ENCODE measurements at regions not wholly inside any gene's neighbourhood (a gene's known extent, or its start where the extent isn't known, plus 50 kb on each side); places are given as distances from the start of the nearest gene placed in this dataset.
"Not testable (repeated sequence)": the region's sequence is repeated elsewhere in the genome, so short reads cannot be mapped to it uniquely, and the experiment has no call there.

GRCh38 chr6:170144571-170145271 lies 146.2 kb downstream of the DLL1 start:
- 56 to 68% methylated on average over 4 of the region's 4 CpGs for WGBS, 2 donors
- H3K9me3 ChIP-seq (ENCODE audit: control insufficient read depth, low read length), result no peaks in the 10 kb centered on the region
- H3K36me3 ChIP-seq (ENCODE audit: control insufficient read depth in 1 of 2, insufficient read depth in 2 of 2, low read length in 1 of 2), result no peaks in the 10 kb centered on the region
- intact Hi-C loops (cut with DNase I), result no loop called here
- DNase-seq (no peak), ATAC-seq (ENCODE audit: low FRiP score) (no peak)
- H3K4me1 ChIP-seq (ENCODE audit: control insufficient read depth in 1 of 2, insufficient read depth in 2 of 2, low read length in 2 of 2), result no peaks in the 10 kb centered on the region
- no peak overlapping the region for H3K4me3 ChIP-seq (ENCODE audit: low read length in 2 of 2)
- H3K27me3 ChIP-seq (ENCODE audit: control insufficient read depth in 1 of 2, insufficient read depth in 2 of 2, low read length in 1 of 2), result no peaks in the 10 kb centered on the region
- H3K27ac ChIP-seq (ENCODE audit: low read depth in 1 of 2, low read length in 2 of 2), result no peak overlapping the region

GRCh38 chr6:170143401-170144150 lies 147.3 kb downstream of the DLL1 start:
- 42 to 46% methylated on average over 14 of the region's 14 CpGs for WGBS, 2 donors
- no peak for ATAC-seq (ENCODE audit: low FRiP score)
- Histone ChIP-seq H3K27ac (ENCODE audit: low read depth in 1 of 2, low read length in 2 of 2) (no peak overlapping the region), H3K36me3 (ENCODE audit: control insufficient read depth in 1 of 2, insufficient read depth in 2 of 2, low read length in 1 of 2) (no peaks in the 10 kb centered on the region), H3K9me3 (ENCODE audit: control insufficient read depth, low read length) (no peaks in the 10 kb centered on the region), H3K4me3 (ENCODE audit: low read length in 2 of 2) (no peak overlapping the region), H3K27me3 (ENCODE audit: control insufficient read depth in 1 of 2, insufficient read depth in 2 of 2, low read length in 1 of 2) (no peaks in the 10 kb centered on the region), H3K4me1 (ENCODE audit: control insufficient read depth in 1 of 2, insufficient read depth in 2 of 2, low read length in 2 of 2) (no peaks in the 10 kb centered on the region)
- DNase-seq, result peak; percentile 26 to 51
- intact Hi-C loops (cut with DNase I), result no loop called here

GRCh38 chr6:170142559-170142958 lies 148.3 kb downstream of the DLL1 start:
- H3K4me1 ChIP-seq (ENCODE audit: control insufficient read depth in 1 of 2, insufficient read depth in 2 of 2, low read length in 2 of 2), result no peaks in the 10 kb centered on the region
- DNase-seq, result peak in 1 of 2 donors; percentile 20
- intact Hi-C loops (cut with DNase I), result no loop called here
- 90 to 91% methylated on average over 7 of the region's 7 CpGs for WGBS, 2 donors
- ATAC-seq (ENCODE audit: low FRiP score), result no peak
- no peak overlapping the region for H3K27ac ChIP-seq (ENCODE audit: low read depth in 1 of 2, low read length in 2 of 2)
- H3K4me3 ChIP-seq (ENCODE audit: low read length in 2 of 2), result no peak overlapping the region
- no peaks in the 10 kb centered on the region for H3K9me3 ChIP-seq (ENCODE audit: control insufficient read depth, low read length)
- H3K36me3 ChIP-seq (ENCODE audit: control insufficient read depth in 1 of 2, insufficient read depth in 2 of 2, low read length in 1 of 2), result no peaks in the 10 kb centered on the region
- no peaks in the 10 kb centered on the region for H3K27me3 ChIP-seq (ENCODE audit: control insufficient read depth in 1 of 2, insufficient read depth in 2 of 2, low read length in 1 of 2)

- H3K27ac ChIP-seq (ENCODE audit: low read depth in 1 of 2, low read length in 2 of 2); intact Hi-C loops (cut with DNase I); H3K27me3 ChIP-seq (ENCODE audit: control insufficient read depth in 1 of 2, insufficient read depth in 2 of 2, low read length in 1 of 2); H3K4me3 ChIP-seq (ENCODE audit: low read length in 2 of 2); ATAC-seq (ENCODE audit: low FRiP score); H3K4me1 ChIP-seq (ENCODE audit: control insufficient read depth in 1 of 2, insufficient read depth in 2 of 2, low read length in 2 of 2); H3K9me3 ChIP-seq (ENCODE audit: control insufficient read depth, low read length); H3K36me3 ChIP-seq (ENCODE audit: control insufficient read depth in 1 of 2, insufficient read depth in 2 of 2, low read length in 1 of 2); DNase-seq: not testable (repeated sequence)
- WGBS, 2 donors, result 85 to 91% methylated on average over 10 of the region's 10 CpGs
These were observed 149.8 kb downstream of the DLL1 start for GRCh38 chr6:170141061-170141460.

GRCh38 chr6:170140129-170140528 lies 150.7 kb downstream of the DLL1 start:
- intact Hi-C loops (cut with DNase I), result no loop called here
- no peak for ATAC-seq (ENCODE audit: low FRiP score)
- no peaks in the 10 kb centered on the region for H3K27me3 ChIP-seq (ENCODE audit: control insufficient read depth in 1 of 2, insufficient read depth in 2 of 2, low read length in 1 of 2)
- H3K36me3 ChIP-seq (ENCODE audit: control insufficient read depth in 1 of 2, insufficient read depth in 2 of 2, low read length in 1 of 2), result no peaks in the 10 kb centered on the region
- 86% methylated on average over 13 of the region's 13 CpGs for WGBS, 2 donors
- H3K4me3 ChIP-seq (ENCODE audit: low read length in 2 of 2), result no peak overlapping the region
- H3K4me1 ChIP-seq (ENCODE audit: control insufficient read depth in 1 of 2, insufficient read depth in 2 of 2, low read length in 2 of 2), result no peaks in the 10 kb centered on the region
- no peak overlapping the region for H3K27ac ChIP-seq (ENCODE audit: low read depth in 1 of 2, low read length in 2 of 2)
- DNase-seq, result peak in 1 of 2 donors; percentile 34
- H3K9me3 ChIP-seq (ENCODE audit: control insufficient read depth, low read length), result no peaks in the 10 kb centered on the region

- DNase-seq (peak; percentile 16 to 49), ATAC-seq (ENCODE audit: low FRiP score) (no peak)
- no peaks in the 10 kb centered on the region for H3K9me3 ChIP-seq (ENCODE audit: control insufficient read depth, low read length)
- no peak overlapping the region for H3K27ac ChIP-seq (ENCODE audit: low read depth in 1 of 2, low read length in 2 of 2)
- intact Hi-C loops (cut with DNase I), result no loop called here
- no peak overlapping the region for H3K4me3 ChIP-seq (ENCODE audit: low read length in 2 of 2)
- 91 to 95% methylated on average over 22 of the region's 22 CpGs for WGBS, 2 donors
- no peaks in the 10 kb centered on the region for H3K36me3 ChIP-seq (ENCODE audit: control insufficient read depth in 1 of 2, insufficient read depth in 2 of 2, low read length in 1 of 2)
- no peaks in the 10 kb centered on the region for H3K27me3 ChIP-seq (ENCODE audit: control insufficient read depth in 1 of 2, insufficient read depth in 2 of 2, low read length in 1 of 2)
- no peaks in the 10 kb centered on the region for H3K4me1 ChIP-seq (ENCODE audit: control insufficient read depth in 1 of 2, insufficient read depth in 2 of 2, low read length in 2 of 2)
These were observed 151.3 kb downstream of the DLL1 start for GRCh38 chr6:170139531-170139930.

GRCh38 chr6:170139046-170139445 lies 151.8 kb downstream of the DLL1 start:
- WGBS, 2 donors, result 92 to 94% methylated on average over 24 of the region's 24 CpGs
- H3K4me1 ChIP-seq (ENCODE audit: control insufficient read depth in 1 of 2, insufficient read depth in 2 of 2, low read length in 2 of 2); intact Hi-C loops (cut with DNase I); H3K4me3 ChIP-seq (ENCODE audit: low read length in 2 of 2); H3K9me3 ChIP-seq (ENCODE audit: control insufficient read depth, low read length); H3K36me3 ChIP-seq (ENCODE audit: control insufficient read depth in 1 of 2, insufficient read depth in 2 of 2, low read length in 1 of 2); ATAC-seq (ENCODE audit: low FRiP score); H3K27me3 ChIP-seq (ENCODE audit: control insufficient read depth in 1 of 2, insufficient read depth in 2 of 2, low read length in 1 of 2); H3K27ac ChIP-seq (ENCODE audit: low read depth in 1 of 2, low read length in 2 of 2): not testable (repeated sequence)
- peak in 1 of 2 donors; percentile 12 for DNase-seq

- Histone ChIP-seq H3K27me3 (ENCODE audit: control insufficient read depth in 1 of 2, insufficient read depth in 2 of 2, low read length in 1 of 2) (no peaks in the 10 kb centered on the region), H3K27ac (ENCODE audit: low read depth in 1 of 2, low read length in 2 of 2) (no peak overlapping the region), H3K4me3 (ENCODE audit: low read length in 2 of 2) (no peak overlapping the region), H3K9me3 (ENCODE audit: control insufficient read depth, low read length) (no peaks in the 10 kb centered on the region), H3K4me1 (ENCODE audit: control insufficient read depth in 1 of 2, insufficient read depth in 2 of 2, low read length in 2 of 2) (no peaks in the 10 kb centered on the region), H3K36me3 (ENCODE audit: control insufficient read depth in 1 of 2, insufficient read depth in 2 of 2, low read length in 1 of 2) (no peaks in the 10 kb centered on the region)
- no peak for ATAC-seq (ENCODE audit: low FRiP score)
- intact Hi-C loops (cut with DNase I), result no loop called here
- DNase-seq, result peak; percentile 46 to 54
- WGBS, 2 donors, result 90 to 92% methylated on average over 40 of the region's 40 CpGs
These were observed 152.7 kb downstream of the DLL1 start for GRCh38 chr6:170137911-170138910.
